GM21381 (cell line): ENCODE measurements at regions not wholly inside any gene's neighbourhood (a gene's known extent, or its start where the extent isn't known, plus 50 kb on each side); places are given as distances from the start of the nearest gene placed in this dataset.

Source experiments
- ATAC-seq: cut with Tn5 transposase; IDR thresholded peaks from one replicate; pipeline ENCODE4 v1.9.1; 2021; ENCODE audit warnings: mild to moderate bottlenecking, moderate library complexity; ENCODE audit not compliant: unreplicated experiment

DNA sequence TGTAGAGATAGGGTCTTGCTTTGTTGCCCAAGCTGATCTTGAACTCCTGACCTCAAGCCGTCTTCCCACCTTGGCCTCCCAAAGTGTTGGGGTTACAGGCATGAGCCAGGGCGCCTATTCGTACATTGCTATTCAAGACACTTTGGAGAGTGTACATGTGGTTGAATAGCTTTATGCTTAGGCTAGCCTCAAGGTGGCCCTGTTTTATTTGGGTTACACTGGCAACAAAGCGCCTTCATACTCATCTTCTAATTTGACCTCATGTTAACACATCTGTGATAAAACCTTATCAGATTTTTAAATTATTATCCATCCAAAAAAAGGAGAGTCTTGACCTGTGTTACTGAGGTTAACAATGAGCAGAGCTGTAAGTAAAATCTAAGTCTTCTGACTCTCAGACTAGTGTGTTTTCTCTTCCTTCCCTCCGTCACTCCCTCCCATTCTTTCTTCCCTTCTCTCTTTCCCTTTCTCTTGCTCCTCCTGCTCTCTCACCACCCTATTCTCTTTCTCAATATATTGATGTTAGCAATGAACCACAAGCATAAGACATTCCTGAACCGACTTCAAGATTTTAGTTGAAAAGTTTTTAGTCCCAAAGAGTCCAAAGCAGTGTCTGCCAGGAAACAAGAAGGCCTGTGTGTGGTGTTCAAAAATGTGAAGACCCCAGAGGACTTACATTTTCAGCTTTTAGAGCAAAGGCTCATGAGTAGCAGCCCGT, 603.7 kb upstream of the CFAP20DC start:
- ATAC-seq, result no peak

DNA sequence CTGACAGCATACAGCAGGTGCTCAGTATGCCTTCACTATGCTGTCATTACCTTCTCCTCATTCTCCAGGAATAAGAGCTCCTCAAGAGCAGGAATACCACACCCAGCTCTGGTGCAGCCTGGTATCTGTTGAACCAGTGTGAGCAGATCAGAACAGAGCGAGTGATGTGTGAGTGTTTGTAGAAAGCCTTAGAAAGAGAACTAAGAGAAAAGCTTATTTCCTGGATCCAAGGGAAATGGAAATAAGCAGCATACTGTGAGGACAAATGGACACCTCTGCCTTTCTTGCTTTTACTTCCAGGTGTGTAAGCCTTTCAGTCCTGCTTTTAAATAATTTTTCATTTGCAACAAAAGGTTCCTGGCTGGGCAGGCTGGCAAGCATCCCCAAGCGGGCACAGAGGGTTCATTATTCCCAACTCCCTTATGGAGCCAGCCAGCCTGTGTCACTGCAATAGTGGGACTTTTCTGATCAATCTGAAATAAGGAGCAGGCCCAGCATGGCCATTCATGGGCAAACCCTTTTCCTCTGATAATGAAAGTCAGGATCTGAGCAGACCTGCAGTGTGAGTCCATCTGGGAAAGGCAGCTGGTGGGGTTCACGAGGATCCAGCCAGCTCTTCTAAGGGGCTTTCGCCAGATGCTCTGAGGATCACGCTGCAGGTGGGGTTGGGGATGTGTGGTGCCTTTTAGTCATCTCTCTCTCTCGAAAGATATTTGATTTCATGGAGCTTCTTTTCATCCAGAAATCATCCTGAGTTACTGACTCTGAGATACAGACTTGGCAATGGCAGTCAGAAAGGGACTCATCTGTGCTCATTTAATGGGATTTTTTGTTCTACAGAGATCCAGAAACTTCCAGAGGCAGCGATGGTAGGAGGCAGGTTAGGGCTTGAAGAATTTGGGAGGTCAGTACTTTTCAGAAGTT, 594.9 kb upstream of the CFAP20DC start:
- ATAC-seq, result no peak

DNA sequence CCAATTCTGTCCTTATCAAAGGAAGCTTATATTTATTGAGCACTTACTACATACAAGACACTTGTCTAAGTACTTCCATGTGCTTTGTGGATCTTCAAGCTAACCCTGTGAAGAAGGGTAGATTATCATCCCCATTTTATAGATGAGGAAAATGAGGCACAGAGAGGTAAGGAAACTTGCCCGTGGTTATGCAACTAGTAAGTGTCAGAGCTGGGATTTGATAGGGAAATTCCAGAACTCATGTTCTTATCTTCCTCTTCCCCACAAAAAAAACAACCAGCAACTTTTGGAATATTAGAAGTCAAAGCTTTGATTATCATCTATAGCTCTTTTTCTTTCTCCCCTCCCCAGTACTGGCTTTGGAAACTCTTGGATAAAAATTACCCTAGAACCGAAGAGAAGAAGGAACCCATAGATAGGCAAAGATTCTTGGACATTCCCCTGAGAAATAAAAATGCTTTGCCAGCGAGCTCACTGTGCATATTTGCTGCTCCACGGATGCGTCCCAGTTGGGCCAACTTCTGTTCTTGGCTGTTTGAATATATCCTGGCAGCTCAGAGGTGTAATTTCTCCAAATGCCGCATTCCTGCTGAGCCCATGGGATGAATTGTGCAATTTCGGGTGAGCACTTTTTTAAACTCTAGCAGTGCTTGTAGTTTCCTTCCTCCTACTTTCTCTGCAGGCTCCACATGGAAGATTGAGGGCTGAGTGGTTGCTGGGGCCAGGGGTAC, 591.5 kb upstream of the CFAP20DC start:
- no peak for ATAC-seq

DNA sequence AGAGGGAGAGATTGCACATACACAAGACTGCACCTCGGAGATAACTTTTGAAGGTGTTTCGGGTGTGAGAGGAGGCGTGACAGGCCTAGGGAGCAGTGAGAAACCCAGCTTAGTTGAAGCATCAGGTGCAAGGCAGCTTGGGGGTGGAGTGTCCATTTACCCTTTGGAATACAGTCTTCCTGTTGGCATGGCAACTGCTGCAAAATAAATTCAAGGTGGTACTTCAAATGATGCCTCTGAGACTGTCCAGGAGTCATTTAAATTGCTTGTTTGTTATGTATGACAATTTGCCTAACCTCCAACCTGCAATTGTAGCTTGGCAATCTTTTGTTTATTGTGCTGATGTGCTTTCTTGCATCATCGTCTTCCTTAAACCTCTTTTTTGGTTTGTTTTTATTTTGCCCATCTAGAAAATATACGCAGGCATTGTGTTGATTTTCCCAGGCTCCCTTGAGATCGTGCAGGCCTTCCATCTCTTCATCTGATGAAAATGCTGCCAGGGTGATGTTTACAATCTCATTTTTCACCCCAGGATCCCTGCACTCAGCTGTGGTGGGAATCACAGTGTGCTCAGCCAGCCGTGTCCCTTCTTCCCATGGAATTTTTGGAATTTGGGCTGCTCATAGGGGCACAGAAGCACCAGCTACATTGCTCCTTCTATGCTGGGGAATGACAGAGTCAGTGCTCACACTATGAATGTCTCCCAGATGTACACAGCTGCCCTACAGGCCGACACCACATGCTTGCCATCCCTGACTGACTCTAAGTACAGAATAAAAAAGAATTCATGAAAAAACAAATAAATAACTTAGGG, 583.1 kb upstream of the CFAP20DC start:
- no peak for ATAC-seq

DNA sequence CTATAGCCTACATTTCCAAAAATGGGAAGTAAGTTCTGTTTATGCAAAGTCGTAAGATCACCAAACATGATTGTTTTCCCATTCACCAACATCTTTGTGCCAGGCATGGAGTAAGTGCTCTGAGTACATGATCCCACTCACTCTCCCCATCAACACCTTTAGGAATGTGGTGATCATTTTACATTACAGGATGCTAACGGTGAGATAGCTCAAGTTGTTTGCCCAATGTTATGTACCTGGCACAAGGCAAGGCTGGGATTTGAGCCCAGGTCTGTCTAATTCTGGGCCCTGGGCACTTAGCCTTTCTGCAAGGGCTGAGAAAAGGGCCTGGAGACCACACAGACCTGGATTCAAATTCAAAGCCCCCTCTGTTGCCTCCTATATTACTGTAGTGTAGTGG, 581.7 kb upstream of the CFAP20DC start:
- no peak for ATAC-seq

DNA sequence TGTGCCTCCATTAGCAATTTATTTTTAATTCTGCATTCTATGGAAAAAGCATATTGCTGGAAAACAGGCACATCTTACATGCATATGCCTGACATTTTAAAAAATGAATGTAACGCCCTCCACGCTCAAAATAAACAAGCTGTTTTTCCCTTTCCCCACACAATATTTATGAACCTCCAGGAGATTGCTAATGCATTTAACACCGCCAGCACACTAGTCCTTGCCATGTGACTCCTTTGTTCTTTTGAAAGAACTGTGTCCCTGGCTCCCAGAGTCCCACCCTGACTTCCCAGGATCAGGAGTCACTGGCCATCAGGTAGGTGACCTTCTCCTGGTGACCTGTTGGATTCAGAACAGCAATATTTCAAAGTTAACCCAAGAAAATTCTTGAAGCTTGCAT, 571.2 kb upstream of the CFAP20DC start:
- ATAC-seq, result no peak

DNA sequence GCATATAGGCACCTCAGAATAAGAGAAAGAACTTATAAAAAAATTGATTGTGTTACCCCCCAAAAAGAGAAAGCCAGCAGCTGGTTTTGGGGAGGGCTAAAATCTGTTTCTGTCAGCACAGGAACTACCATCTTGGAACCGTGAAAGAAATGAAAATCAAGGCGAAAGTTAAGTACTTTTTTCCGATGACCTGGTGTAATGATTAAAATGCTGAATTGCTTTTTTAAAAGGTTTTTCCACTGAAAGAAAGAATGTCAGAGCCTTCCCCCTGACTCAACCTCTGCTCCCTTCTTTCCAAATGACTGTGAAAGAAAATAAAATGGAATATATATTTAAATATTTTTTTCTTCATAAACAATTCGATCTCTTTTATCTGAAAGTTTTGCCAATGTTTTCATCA, 570.5 kb upstream of the CFAP20DC start:
- ATAC-seq, result no peak

DNA sequence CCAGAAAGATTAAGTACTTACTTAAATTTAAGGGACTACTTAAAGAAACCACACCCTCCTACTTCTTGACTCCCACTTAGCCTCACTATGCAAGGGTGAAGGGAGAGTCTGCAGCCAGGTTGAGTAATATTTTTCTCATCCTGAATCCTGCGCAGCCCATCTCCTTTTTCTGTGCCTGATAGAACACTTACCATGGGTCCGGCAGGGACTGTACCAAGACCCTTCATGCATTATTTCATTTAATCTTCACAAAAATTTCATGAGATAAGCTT, 562.6 kb upstream of the CFAP20DC start:
- no peak for ATAC-seq

DNA sequence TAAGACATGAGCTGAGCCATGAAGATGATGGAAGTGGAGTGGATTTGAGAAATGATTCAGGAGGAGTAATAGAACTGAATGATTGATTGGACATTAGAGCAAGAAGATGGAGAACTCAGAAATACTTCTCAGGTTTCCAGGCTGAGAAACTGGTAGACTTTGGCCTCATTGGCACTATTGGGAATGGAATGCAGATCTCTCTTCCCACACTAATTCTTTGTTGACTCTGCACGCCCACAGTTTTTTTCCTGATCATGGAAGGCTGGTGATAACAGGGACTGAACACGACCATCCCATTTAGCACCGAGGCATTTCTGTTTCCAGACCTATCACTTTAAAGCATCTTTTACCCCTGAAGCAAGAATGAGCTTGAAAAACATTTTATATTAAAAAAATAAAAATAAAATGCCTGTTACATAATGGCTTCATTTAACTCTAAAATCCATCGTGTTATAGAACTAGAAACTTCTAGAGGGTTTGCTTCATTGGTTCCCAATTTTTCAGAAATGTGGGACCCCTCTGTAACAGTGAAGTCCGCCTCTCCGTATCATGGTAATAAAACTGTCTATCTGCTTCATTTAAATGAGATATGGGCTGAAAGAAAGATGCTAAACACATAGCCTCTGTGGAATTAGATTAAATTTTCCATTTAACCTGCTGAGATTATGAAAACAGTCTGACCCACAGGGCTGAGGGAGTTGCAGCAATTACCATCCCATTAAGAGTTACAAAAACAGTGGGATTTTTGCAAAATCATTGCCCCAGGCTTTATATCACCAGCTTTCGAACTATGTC, 562.0 kb upstream of the CFAP20DC start:
- no peak for ATAC-seq

DNA sequence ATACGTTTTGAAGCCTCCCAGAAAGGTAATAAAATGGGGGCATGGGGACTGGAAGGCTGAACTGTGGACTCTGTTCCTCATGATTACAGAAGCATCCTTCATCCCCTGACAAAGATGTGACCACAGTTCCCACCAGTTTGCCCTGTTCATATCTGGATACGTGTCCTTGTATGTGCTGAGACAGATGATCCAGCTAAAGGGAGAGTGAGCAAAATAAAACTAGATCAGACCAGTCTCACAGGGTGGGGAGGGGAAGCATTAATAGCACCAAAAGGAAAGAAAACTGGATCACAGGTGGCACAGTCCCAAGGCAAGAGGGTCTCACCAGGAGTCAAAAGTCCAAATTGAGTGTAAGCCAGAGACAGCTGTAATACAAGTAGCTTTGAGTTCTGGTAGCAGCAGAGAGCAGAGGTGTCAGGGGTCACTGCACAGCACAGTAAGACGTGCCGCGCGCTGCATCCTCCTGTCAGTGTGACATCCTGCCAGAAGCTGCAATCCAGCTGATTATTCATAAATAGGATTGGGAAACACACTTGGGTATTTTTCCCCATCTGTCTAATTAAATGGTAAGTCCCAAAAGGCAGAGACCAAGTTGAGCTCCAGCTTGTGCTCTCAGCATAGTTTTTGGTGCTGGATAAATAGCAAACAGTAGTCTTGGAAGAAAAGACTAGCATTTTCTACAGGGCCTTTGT, 560.0 kb upstream of the CFAP20DC start:
- ATAC-seq, result no peak

DNA sequence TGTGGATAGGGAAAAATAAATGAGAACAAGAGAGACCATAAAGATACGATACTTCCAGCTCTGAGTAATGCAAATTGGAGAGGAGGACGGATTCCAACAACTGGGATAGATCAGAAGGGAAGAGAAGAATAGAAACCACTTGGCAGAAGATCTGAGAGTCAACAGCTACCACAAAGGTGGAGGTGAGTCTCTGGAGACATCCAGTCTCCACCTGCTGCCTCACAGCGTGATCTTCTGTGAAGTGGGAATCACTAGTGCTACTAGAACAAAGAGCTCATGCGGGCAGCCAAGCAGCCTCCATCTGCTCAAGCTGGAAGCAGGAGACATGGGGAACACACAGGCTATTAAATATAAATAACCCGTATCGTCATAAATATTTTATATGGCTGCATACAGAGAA, 558.5 kb upstream of the CFAP20DC start:
- no peak for ATAC-seq

DNA sequence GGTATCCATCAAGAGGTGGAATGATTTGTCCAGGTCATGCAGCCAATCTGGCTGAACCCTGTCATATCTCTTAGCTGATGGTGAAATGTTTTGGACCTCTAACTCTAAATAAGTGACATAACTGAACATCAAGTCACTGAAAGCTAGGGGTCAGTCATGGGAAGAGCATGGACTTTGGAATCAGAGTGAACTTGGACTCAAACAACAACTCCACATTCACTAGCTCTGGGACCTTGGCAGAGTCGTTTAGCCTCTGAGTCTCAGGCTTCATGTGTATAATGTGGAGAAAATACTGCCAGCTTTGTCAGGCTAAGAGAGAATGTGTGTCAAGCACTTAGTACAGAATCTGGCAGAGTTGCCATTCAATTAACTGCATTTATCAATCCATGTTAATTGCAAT, 557.8 kb upstream of the CFAP20DC start:
- ATAC-seq, result no peak

DNA sequence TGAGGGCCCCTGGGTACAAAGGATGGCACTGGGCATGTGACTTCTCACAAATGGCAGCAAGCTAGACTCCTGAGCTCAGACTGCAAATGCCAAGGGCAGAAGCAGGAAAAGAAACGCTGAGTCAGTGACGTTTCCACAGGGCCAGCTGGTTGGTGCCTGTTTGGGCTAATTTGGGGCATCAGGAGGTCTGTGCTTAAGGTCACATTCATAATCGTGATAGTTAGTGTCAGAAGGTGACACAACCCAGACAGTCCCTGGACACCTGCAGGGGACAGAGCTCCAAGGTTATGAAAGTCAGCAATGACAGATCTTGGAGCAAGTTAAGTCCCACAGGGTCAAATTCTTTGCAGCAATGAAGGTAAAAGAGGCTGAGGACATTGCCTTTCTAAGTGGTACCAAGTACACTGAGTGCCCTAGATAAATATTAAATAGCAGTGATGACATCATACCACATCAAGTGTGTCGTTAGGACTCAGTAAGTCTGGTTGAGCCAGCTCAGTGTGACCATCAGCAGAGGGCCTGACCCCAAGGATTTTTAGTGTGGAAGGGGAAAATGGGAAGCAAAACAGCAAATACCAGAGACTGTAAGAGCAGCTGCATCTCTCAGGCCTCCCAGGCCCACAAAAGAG, 556.9 kb upstream of the CFAP20DC start:
- ATAC-seq, result no peak

DNA sequence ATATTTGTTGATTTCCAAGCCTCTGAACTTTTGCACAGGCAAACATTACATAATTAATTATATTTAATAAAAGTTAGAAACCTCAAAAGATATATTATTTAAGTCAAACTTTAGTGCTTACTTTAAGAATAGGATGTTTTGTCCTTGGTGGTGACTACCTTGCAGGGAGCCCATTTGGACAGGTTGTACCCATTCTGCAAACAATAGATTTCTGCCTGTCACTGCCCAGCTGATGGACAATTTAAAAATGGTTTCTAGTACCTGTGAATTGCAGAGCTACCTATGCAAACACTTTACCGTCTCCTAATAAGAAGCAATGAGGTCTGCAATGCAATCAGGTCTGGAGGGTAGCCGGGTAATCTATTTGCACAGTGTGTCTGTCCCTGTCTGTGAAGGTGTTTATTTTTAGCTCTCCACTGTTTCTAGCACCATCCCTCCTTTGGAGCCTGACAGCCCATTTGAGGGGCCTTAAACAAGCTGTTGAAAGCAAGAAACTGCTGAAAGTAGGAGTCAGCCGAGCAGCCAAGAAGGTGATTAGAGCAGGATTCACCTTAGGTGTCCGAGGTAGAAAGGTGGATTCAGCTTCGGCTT, 556.2 kb upstream of the CFAP20DC start:
- ATAC-seq, result no peak

DNA sequence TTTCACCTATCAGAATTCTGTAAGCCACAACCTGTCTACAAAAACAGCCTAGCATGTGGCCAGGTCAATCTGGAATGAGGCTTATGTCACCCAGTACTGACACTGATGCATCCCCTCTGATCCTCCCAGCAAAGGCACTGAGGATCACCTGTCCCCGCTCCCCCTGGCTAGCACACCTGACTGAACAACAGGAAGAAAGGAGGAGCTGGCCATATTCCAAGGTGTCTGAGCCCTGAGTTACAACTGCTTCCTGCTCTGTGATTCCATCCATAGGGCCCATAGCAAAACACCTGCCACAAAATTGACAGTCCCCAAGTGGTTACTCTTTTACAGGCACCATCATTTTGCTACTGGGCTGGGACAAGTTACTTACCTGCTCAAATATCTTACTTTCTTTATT, 555.5 kb upstream of the CFAP20DC start:
- no peak for ATAC-seq

DNA sequence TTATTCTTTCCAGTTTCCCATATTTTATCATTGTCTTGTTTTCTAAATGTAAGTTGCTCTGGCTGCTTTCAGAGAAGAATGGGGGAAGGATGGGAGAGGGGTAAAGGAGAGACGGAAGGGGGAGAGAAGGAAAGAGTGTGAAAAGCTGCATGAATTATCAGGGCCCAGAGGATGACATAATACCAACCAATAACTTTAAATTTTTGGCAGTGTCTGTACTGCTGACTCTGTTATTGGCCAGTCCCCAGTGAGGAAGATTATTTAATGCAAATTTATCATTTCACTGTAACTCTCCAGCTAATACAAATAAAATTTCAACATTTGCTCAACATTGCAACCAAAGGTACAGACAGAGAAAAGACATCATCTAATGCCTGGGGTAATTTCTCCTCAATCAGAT, 551.7 kb upstream of the CFAP20DC start:
- no peak for ATAC-seq

DNA sequence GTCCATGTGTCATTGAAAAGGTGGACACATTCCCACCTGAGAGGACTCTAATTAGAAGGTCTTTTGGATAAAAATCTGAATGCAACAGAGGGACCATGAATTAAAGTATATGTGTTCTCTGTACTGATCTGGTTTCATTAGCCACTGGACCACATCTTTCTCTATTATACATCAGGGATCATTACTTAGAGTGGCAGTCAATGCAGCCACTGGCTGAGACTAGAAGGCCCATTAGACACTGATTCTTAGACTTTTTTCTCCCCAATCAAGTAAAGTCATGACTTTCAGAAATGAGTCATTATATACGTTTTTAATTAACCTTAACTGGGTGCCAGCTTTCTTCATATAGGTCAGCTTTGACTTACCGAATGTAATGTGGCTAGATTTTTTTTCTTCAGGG, 550.8 kb upstream of the CFAP20DC start:
- no peak for ATAC-seq

DNA sequence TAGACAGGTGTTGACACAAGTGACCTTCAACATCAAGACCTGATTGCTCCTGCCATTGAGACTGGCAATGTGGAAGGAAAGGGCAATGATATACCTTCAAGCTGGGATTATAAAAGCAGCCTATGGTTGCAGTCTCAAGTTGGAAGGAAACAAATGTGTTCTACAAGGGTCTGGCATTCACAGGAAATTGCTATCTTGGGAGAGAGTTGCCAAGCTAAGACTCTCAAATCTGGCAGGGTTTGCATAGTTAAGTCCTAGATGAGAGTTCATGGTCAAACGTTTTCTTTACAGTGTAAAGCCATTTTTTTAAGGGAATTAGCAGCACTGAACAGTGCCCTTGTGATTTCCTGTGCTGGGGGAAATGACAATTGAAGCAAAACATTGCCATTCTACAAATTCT, 546.9 kb upstream of the CFAP20DC start:
- ATAC-seq, result no peak

DNA sequence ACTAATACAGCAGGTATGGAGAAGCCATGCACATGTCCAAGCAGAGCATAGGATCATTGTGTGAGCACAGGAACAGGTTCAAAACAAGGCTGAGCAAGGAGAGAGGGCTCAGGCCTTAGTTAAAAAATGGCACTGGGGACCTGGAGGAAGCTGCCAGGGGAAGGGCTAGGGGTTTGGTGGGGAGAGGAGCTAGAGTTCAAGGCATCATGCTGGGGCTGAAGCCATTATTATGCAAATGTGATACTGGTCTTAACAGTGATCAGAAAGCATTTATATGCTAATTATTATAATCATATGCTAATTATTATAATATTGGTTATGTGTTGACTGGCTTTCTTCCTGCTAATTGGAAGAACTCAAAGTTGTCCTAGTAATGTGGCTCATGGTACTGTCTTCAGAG, 546.0 kb upstream of the CFAP20DC start:
- ATAC-seq, result no peak
